Urinary bladder (tissue), 3 donors: ENCODE measurements at regions not wholly inside any gene's neighbourhood (a gene's known extent, or its start where the extent isn't known, plus 50 kb on each side); places are given as distances from the start of the nearest gene placed in this dataset.
A peak's percentile ranks its signal among the peaks of the same experiment; 100 is the strongest.

Experiments
- DNase-seq: peaks from one replicate; pipeline ENCODE4 v3.0.0-alpha.2; 2015; ENCODE audit errors: extremely low spot score
- H3K27ac ChIP-seq: one replicate; pipeline ENCODE4 v1.5.1; 2013; ENCODE audit warnings: low read depth, mild to moderate bottlenecking, moderate library complexity
- H3K36me3 ChIP-seq: one replicate; pipeline ENCODE4 v1.6.1; 2013; ENCODE audit warnings: mild to moderate bottlenecking, moderate library complexity; ENCODE audit not compliant: insufficient read depth
- H3K4me1 ChIP-seq: one replicate; pipeline ENCODE4 v1.6.1; 2013; ENCODE audit warnings: mild to moderate bottlenecking, moderate library complexity; ENCODE audit not compliant: insufficient read depth
- H3K4me3 ChIP-seq: one replicate; pipeline ENCODE4 v1.5.1; 2013; ENCODE audit warnings: low read depth, low read length
- WGBS: extraction: QIAGEN DNeasy Blood & Tissue Kit; methylation state at CpG from one replicate; pipeline ENCODE4 v1.1.7; 2013; 5-methylcytosine and 5-hydroxymethylcytosine counted together
- donor health status: healthy with polysubstance abuse.
- donor health status: healthy.

GRCh38 chr13:106355866-106356265 is 179.6 kb downstream of the EFNB2 start:
- DNase-seq: no peak
- no peak overlapping the region for H3K4me3 ChIP-seq
- H3K36me3 ChIP-seq: no peaks in the 10 kb centered on the region
- no peaks in the 10 kb centered on the region for H3K4me1 ChIP-seq
- H3K27ac ChIP-seq: no peak overlapping the region
- WGBS: 92% methylated on average over 6 of the region's 6 CpGs

DNA sequence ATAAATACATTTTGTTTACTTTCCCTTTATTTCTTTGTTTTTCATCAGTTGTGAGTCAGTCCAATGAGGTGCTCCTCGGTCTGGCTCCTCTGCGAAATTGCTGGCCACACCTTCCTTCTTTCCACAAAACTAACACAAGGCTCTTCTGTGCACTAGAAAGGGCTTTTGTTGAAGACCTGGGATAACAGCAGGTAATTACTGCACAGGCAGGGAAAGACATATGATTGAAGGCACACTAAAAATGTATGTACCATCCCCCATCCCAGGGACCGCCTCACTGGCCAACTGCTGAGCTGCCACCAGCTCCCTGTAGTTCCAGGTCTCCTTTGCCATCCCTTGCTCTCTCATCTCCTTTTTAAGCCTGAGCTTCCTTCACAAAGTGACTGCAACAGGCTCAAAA is 180.5 kb downstream of the EFNB2 start:
- no peak overlapping the region for H3K27ac ChIP-seq
- H3K4me1 ChIP-seq: no peaks in the 10 kb centered on the region
- no peaks in the 10 kb centered on the region for H3K36me3 ChIP-seq
- no peak for DNase-seq
- no peak overlapping the region for H3K4me3 ChIP-seq
- WGBS: 97% methylated on average over 3 of the region's 3 CpGs

DNA sequence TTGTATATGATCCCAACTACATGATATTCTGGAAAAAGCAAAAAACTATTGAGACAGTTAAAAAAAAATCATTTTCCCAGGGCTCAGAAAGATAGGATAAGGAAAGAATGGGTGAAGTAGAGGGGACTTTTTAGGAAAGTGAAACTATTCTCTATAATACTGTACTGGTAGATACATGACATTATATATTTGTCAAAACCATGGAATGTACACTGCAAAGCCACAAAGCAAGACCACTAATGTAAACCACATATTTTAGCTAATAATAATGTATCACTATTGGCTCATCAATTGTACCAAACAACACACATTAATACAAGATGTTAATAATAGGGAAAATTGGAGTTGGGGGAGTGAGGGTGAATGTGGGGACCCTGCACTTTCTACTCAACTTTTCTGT is 182.6 kb downstream of the EFNB2 start:
- Histone ChIP-seq H3K36me3 (no peaks in the 10 kb centered on the region), H3K4me3 (no peak overlapping the region)

GRCh38 chr13:106351251-106351650 is 184.2 kb downstream of the EFNB2 start:
- H3K27ac ChIP-seq: no peak overlapping the region
- 93% methylated on average over 5 of the region's 5 CpGs for WGBS

More for the DNA sequence above, 182.6 kb downstream of the EFNB2 start:
- H3K27ac ChIP-seq: no peak overlapping the region
- no peak for DNase-seq
- no peaks in the 10 kb centered on the region for H3K4me1 ChIP-seq

DNA sequence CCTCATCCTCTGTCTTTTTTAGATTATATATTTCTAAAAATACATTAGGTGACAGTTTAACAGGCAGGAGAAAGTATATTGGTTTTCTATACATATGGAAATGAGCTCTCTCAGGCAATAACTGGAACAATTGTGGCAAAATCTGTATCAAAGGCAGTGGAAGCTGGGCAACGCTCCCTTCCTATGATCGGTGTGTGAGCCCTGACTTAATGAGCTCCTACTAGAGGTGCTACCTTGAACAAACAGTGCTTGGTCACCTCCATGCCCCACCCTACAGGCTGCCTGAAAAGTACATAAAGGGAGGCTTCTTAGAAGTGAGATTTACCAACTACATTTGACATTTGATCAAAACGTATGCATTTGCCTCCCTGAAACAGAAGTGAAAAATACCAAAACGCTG is 185.3 kb downstream of the EFNB2 start:
- no peak overlapping the region for H3K27ac ChIP-seq
- no peaks in the 10 kb centered on the region for H3K4me1 ChIP-seq
- no peak overlapping the region for H3K4me3 ChIP-seq
- no peaks in the 10 kb centered on the region for H3K36me3 ChIP-seq
- WGBS: 80% methylated on average over 4 of the region's 4 CpGs
- DNase-seq: no peak

More at GRCh38 chr13:106351251-106351650, 184.2 kb downstream of the EFNB2 start:
- H3K36me3 ChIP-seq: no peaks in the 10 kb centered on the region
- no peak for DNase-seq
- H3K4me3 ChIP-seq: no peak overlapping the region
- no peaks in the 10 kb centered on the region for H3K4me1 ChIP-seq

DNA sequence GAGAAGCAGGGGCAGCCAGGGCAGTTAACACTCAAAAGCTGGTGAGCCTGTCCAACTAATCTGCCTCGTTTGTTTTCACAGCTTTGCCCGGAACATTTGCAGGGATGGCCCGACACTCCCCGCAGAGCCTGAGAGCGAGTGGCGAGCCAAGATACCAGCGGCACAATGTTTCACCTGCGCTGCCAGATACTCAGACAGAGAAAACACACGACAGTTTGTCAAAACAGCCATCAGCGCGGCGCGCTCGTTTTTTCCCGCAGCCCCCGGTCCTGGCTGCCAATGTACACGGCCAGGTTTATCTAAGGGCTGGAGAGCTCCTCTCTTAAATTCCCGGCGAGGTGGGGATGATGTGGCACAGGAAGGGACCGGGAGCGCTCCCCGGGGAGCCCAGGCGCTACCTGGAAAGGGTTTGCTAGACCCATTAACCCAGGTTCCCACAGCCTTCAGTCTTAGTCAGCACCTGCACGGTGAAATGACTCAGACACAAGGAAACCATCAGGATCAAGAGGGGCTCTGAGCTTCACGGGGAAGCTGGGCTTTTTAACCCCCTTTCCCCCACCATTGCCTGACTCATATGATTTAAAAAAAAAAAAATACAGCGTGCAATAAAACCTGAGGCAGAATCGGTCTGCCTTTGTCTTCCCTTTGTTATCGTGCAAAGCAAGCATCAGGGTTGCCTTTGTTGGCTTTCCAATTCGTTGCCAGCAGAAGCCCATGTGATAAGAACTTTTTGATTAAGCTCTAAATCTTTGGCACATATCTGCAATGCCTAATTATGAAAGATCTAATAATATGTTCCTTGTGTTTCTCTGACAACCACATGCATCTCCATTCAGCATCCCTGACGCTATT is 186.2 kb downstream of the EFNB2 start:
- no peaks in the 10 kb centered on the region for H3K36me3 ChIP-seq
- WGBS: 7% methylated on average over 30 of the region's 30 CpGs
- H3K27ac ChIP-seq: no peak overlapping the region
- H3K4me1 ChIP-seq: no peaks in the 10 kb centered on the region
- H3K4me3 ChIP-seq: peak overlapping the region; percentile 5
- DNase-seq: no peak

GRCh38 chr13:106348075-106348840 is 187.2 kb downstream of the EFNB2 start:
- Histone ChIP-seq H3K36me3 (no peaks in the 10 kb centered on the region), H3K4me3 (no peak overlapping the region), H3K4me1 (no peaks in the 10 kb centered on the region), H3K27ac (no peak overlapping the region)
- 74% methylated on average over 6 of the region's 6 CpGs for WGBS
- DNase-seq: no peak

DNA sequence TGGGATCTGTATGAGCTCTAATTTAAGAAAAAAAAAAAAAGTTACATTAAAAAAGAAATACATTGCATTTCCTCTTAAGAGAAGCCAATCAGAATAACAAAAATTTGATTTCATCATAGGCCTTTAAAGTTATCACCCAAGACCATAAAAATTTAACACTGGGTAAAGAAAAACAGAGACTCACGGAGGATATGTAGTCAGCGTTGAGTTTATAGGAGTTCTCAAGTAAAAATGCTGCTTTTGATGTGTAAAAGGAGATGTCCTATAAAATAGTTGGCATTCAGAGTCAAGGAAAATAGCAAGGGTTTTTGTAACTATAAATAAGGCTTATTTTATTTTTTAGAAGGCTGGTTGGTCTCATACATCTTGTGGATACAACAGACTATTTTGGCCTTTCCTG is 191.1 kb downstream of the EFNB2 start:
- WGBS: 46% methylated on average over 2 of the region's 2 CpGs
- no peak overlapping the region for H3K4me3 ChIP-seq
- no peaks in the 10 kb centered on the region for H3K36me3 ChIP-seq
- no peak overlapping the region for H3K27ac ChIP-seq
- DNase-seq: no peak
- H3K4me1 ChIP-seq: no peaks in the 10 kb centered on the region

DNA sequence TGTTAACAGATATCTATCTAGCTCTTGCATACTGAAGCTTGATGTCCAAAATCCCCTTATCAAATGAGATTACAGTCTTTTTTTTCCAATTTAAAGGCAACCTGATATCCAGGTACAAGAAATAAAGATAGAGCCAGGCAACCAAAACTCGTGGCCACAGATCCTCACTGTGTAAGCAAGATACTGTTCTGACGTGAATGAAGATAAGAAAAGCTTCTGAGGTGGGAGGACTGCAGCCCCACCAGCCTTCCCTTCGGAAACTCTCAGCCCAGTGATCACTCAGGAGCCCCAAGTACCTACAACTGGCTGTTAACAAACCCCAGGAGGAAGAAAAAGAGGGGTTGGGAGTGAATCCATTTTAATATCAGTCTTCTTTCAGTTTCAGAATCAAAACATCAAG is 191.6 kb downstream of the EFNB2 start:
- DNase-seq: no peak
- H3K4me3 ChIP-seq: no peak overlapping the region
- 37% methylated on average over 3 of the region's 3 CpGs for WGBS
- H3K36me3 ChIP-seq: no peaks in the 10 kb centered on the region
- no peaks in the 10 kb centered on the region for H3K4me1 ChIP-seq
- no peak overlapping the region for H3K27ac ChIP-seq

- H3K4me1 ChIP-seq: no peaks in the 10 kb centered on the region
- WGBS: 95% methylated on average over 2 of the region's 2 CpGs
- H3K4me3 ChIP-seq: no peak overlapping the region
- H3K36me3 ChIP-seq: no peaks in the 10 kb centered on the region
- no peak for DNase-seq
- no peak overlapping the region for H3K27ac ChIP-seq
These were observed 195.2 kb downstream of the EFNB2 start for GRCh38 chr13:106340249-106340648.

DNA sequence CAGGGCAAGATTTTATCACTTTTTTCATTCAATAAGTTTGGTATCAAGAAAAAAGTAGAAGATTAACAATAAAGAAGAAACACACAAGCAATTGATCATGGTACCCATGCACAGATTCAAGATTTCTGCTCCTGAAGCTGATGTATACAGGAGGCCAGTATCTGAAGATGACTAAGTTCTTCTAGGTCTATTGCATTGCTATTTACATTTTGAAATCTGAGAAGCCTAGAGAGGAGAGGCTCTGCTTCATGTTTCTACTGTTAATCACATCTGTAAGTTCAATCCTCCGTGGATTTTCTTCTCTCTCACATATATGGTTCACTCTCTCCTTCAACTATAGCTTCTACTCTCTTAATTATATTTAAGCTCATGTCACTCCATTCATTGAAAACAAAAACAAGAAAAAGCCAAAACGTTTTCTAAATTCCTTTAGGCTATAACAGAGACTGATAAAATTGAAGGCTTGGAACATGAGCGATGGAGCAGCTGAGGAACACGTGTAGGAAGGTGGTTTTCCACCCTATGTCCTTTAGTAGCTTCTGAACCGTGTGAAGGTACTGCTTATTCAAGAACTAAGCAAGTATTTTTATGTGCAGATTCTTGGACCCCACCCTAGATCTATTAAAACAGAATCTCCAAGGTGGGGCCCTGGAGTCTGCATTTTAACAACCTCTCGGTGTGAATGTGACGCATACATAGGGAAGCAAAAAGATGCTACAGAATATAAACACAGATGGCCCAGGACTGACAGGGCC is 198.2 kb downstream of the EFNB2 start:
- no peak overlapping the region for H3K27ac ChIP-seq
- no peaks in the 10 kb centered on the region for H3K36me3 ChIP-seq
- 73% methylated on average over 7 of the region's 7 CpGs for WGBS
- H3K4me3 ChIP-seq: no peak overlapping the region
- no peak for DNase-seq
- no peaks in the 10 kb centered on the region for H3K4me1 ChIP-seq

GRCh38 chr13:106336668-106337067 is 198.8 kb downstream of the EFNB2 start:
- 84% methylated on average over 7 of the region's 7 CpGs for WGBS
- no peak for DNase-seq
- no peak overlapping the region for H3K27ac ChIP-seq
- H3K4me3 ChIP-seq: no peak overlapping the region
- no peaks in the 10 kb centered on the region for H3K36me3 ChIP-seq
- no peaks in the 10 kb centered on the region for H3K4me1 ChIP-seq

DNA sequence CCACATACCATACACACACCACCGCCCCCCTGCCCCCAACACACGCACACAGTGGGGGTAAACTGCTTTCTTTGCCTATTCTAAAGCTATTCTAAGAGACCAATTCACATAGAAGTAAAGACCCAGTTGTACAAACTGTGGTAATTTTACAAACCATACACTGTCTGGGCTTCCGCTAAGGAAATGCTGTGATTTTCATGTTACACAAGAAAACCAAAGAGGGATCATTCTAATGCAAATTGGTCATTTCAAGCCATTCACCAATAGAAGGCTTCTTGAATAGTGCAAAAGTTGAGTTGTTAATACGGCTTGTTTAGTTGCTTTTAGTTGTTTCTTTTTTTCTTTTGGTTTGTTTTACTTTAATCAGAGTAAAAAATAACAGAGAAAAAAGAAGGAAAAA is 202.8 kb downstream of the EFNB2 start:
- no peak for DNase-seq
- Histone ChIP-seq H3K4me1 (no peaks in the 10 kb centered on the region), H3K4me3 (no peak overlapping the region), H3K27ac (no peak overlapping the region), H3K36me3 (no peaks in the 10 kb centered on the region)
- WGBS: 88% methylated on average over 4 of the region's 4 CpGs
